OCI-LY3 (cell line): ENCODE measurements at regions not wholly inside any gene's neighbourhood (a gene's known extent, or its start where the extent isn't known, plus 50 kb on each side); places are given as distances from the start of the nearest gene placed in this dataset.
"Not testable (repeated sequence)": the region's sequence is repeated elsewhere in the genome, so short reads cannot be mapped to it uniquely, and the experiment has no call there.

ENCODE experiments used
- H2AFZ ChIP-seq: fragments of 200-600, 300-600 bp; shearing (Covaris generic); 2 replicates; pipeline ENCODE4 v1.6.0; 2014; ENCODE audit warnings: antibody characterized with exemption, low read depth, low read length
- H3K27ac ChIP-seq: fragments of 200-600, 300-600 bp; sonication (generic); 2 replicates; pipeline ENCODE4 v1.5.1; 2014; ENCODE audit warnings: mild to moderate bottlenecking, low read length, moderate library complexity, mixed read lengths
- H3K27me3 ChIP-seq: fragments of 200-600, 300-600 bp; sonication (generic); 2 replicates; pipeline ENCODE4 v1.6.1; 2014; ENCODE audit warnings: low read depth, low read length, mixed read lengths
- H3K36me3 ChIP-seq: fragments of 200-600, 300-600 bp; sonication (generic); replicated peaks from 2 replicates; pipeline ENCODE3; 2014; ENCODE audit warnings: low read depth, low read length, mixed read lengths
- H3K4me1 ChIP-seq: fragments of 300-600, 200-600 bp; sonication (generic); 2 replicates; pipeline ENCODE4 v1.6.1; 2014; ENCODE audit warnings: low read length, mixed read lengths
- H3K4me2 ChIP-seq: fragments of 200-600, 300-600 bp; sonication (generic); 2 replicates; pipeline ENCODE4 v1.6.1; 2014; ENCODE audit warnings: low read length, mixed read lengths
- H3K4me3 ChIP-seq: fragments of 300-600, 200-600 bp; sonication (generic); 2 replicates; pipeline ENCODE4 v1.5.1; 2014; ENCODE audit warnings: antibody characterized with exemption, mild to moderate bottlenecking, low read length, moderate library complexity
- H3K79me2 ChIP-seq: fragments of 300-600, 200-600 bp; shearing (Covaris generic); 2 replicates; pipeline ENCODE4 v1.6.1; 2014; ENCODE audit warnings: mild to moderate bottlenecking, low read length, mixed read lengths
- H3K9ac ChIP-seq: fragments of 300-600, 200-600 bp; shearing (Covaris generic); 2 replicates; pipeline ENCODE4 v1.6.0; 2014; ENCODE audit warnings: mild to moderate bottlenecking, low read length, moderate library complexity
- H3K9me3 ChIP-seq: fragments of 200-600, 300-600 bp; shearing (Covaris generic); 2 replicates; pipeline ENCODE4 v1.6.1; 2014; ENCODE audit warnings: low read length, mixed read lengths; ENCODE audit not compliant: insufficient read depth
- H4K20me1 ChIP-seq: fragments of 200-600, 300-600 bp; sonication (generic); 2 replicates; pipeline ENCODE4 v1.6.1; 2016; ENCODE audit warnings: low read length, mixed read lengths; ENCODE audit not compliant: insufficient read depth
- EZH2phosphoT487 ChIP-seq: fragments of 200-600 bp; shearing (Covaris generic); IDR thresholded peaks from 2 replicates; pipeline ENCODE4 v1.6.1; 2018; ENCODE audit warnings: antibody characterized with exemption, mixed run types, low read depth
- TF ChIP-seq, protein P1 (sequence below): fragments of 200-600, 300-600 bp; sonication (generic); IDR thresholded peaks from 2 replicates; pipeline ENCODE4 v1.5.1; 2014; ENCODE audit warnings: antibody characterized with exemption, low read length, low read depth

DNA sequence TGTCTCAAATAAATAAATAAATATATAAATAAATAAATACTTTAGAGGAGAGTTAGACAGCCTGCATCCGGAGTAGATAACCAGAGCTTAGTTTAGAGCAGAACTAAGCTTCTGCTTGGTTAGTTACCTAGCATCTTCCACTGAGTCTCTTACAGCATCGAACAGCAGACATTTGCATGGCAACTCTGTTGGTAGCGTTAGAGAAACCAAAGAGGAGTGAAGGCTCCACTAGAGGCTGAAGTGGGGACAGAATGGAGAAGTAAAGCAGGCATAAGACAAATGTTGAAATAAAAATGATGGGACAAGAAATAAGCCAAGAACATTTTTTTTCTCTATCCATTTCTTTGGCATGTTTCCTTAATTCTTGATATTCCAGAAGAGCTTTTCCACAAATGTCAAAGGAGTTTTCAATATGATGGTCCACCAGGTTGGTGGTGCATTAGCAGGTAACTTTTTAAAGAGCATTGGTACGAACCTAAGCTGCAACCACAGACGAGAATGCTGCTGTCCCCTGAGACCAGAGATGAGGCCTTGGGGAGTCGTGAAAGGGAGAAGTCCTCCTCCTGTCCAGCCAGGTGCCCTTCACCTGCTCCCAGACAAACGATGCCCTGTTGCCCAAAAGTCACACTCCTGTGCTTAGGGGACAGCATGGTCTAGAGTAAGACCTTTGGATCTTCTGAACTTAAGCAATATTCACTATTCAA is 438.3 kb downstream of the DIRAS2 start:
- peaks cover 16% of the 10 kb centered on the region for H3K4me1 ChIP-seq

DNA sequence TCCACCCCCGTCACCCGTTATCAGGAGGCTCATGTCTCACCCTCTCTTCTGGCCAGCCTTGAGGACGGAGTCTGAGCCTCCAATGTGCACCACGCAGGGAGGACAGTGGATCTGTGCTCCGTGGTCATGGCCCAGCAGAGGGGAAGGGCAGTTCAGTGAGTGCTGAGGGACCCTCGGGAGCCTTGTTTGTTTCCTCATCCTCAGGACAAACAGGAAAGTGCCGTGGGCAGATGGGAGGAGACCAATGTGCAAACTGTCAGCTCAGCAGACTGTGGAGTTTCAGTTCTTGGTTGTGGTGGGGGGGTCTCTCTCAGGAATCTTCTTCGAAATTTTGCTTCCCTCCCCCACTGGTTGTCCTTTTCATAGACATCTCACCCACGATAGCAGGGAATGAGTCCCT is 429.6 kb downstream of the DIRAS2 start:
- H3K4me3 ChIP-seq, result peak overlapping the region; percentile 70
- H3K9ac ChIP-seq, H3K27me3 ChIP-seq, H3K27ac ChIP-seq, H3K9me3 ChIP-seq, H3K4me1 ChIP-seq, H4K20me1 ChIP-seq, H3K79me2 ChIP-seq, H3K36me3 ChIP-seq: not testable (repeated sequence)
- H2AFZ ChIP-seq, result peak overlapping the region; percentile 77
- peak overlapping the region; percentile 73 for H3K4me2 ChIP-seq

More for the DNA sequence above, 438.3 kb downstream of the DIRAS2 start:
- Histone ChIP-seq H3K27me3 (peaks cover 20% of the 10 kb centered on the region), H3K27ac (no peak overlapping the region), H3K9me3 (no peaks in the 10 kb centered on the region), H2AFZ (no peak overlapping the region), H3K36me3 (no peaks in the 10 kb centered on the region), H3K9ac (no peak overlapping the region), H3K79me2 (no peaks in the 10 kb centered on the region), H3K4me3 (no peak overlapping the region), H4K20me1 (no peaks in the 10 kb centered on the region), H3K4me2 (no peak overlapping the region)
- TF ChIP-seq EZH2phosphoT487, result no peak
- TF ChIP-seq, protein P1, sequence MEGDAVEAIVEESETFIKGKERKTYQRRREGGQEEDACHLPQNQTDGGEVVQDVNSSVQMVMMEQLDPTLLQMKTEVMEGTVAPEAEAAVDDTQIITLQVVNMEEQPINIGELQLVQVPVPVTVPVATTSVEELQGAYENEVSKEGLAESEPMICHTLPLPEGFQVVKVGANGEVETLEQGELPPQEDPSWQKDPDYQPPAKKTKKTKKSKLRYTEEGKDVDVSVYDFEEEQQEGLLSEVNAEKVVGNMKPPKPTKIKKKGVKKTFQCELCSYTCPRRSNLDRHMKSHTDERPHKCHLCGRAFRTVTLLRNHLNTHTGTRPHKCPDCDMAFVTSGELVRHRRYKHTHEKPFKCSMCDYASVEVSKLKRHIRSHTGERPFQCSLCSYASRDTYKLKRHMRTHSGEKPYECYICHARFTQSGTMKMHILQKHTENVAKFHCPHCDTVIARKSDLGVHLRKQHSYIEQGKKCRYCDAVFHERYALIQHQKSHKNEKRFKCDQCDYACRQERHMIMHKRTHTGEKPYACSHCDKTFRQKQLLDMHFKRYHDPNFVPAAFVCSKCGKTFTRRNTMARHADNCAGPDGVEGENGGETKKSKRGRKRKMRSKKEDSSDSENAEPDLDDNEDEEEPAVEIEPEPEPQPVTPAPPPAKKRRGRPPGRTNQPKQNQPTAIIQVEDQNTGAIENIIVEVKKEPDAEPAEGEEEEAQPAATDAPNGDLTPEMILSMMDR, result no peak

DNA sequence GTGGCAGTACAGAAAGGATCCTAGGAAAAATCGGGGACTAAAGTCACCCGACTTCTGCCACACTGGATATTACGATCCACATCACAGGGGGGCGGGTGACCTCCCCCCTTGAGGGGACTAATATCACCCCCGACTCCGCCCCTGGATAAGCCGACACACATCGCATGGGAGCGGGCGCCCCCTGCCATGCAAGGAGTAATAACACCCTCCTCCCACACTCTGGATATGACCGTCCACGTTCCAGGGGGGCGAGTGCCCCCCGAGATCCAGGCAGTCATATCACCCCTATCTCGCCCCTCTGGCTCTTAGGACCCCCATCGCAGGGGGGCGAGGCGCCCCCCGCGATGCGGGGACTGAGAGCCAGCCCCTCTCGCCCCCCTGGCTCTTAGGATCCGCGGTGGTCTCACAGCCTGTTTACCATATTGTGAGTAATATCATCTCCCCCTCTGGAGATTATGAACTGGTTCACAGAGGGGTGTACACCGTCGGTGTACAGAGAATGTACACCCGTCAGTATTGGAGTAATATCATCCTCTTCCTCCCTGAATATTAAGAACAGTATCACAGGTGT is 423.0 kb downstream of the DIRAS2 start:
- Histone ChIP-seq H3K9ac (no peak overlapping the region), H3K27me3 (no peaks in the 10 kb centered on the region), H4K20me1 (no peaks in the 10 kb centered on the region), H3K36me3 (no peaks in the 10 kb centered on the region), H3K4me3 (peak overlapping the region; percentile 67), H3K4me1 (no peaks in the 10 kb centered on the region), H2AFZ (peak overlapping the region; percentile 35; the same call in 1 of the 2 replicates), H3K4me2 (peak overlapping the region; percentile 70), H3K9me3 (no peaks in the 10 kb centered on the region), H3K79me2 (no peaks in the 10 kb centered on the region), H3K27ac (no peak overlapping the region)
- TF ChIP-seq, protein P1, result peak; percentile 82
- TF ChIP-seq EZH2phosphoT487, result no peak

DNA sequence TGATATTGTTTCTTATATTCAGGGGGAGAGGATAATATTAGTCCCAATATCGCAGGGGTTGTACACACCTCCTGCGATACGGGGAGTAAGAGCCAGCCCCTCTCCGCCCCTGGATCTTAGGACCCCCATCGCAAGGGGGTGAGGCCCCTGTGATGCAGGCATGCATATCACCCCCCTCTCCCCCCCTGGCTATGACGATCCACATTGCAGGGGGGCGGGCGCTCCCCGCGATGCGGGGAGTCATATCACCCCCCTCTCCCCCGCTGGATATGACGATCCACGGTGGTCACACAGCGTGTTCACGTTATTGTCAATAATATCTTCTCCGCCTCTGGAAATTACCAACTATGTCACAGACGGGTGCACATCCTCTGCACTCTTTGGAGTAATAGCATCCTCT is 420.7 kb downstream of the DIRAS2 start:
- H3K4me3 ChIP-seq, H3K79me2 ChIP-seq, H3K27me3 ChIP-seq, H3K4me1 ChIP-seq, H3K9ac ChIP-seq, H3K36me3 ChIP-seq, H3K27ac ChIP-seq, H3K9me3 ChIP-seq, H2AFZ ChIP-seq, H4K20me1 ChIP-seq, H3K4me2 ChIP-seq: not testable (repeated sequence)

DNA sequence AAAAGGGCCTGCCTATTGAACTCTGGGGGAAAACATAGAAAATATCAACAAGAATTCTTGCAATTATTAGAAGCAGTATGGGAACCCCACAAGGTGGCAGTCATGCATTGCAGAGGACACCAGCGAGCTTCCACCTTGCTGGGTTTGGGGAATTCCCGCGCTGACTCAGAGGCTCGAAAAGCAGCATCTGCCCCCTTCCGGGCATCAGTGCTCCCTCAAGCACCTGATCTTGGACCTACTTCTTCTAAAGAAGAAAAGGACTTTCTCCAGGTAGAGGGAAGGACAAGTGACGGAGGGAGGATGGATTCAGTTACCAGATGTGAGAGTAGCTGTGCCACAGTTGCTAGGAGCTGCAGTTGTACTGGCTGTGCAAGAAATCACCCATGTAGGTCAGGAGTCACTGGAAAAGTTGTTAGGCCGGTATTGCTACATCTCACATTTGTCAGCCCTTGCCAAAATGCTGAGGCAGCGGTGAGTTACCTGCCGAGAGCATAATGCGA is 415.7 kb downstream of the DIRAS2 start:
- not testable (repeated sequence) for H3K27ac ChIP-seq, H2AFZ ChIP-seq, H4K20me1 ChIP-seq, H3K79me2 ChIP-seq, H3K4me3 ChIP-seq, H3K36me3 ChIP-seq, H3K4me1 ChIP-seq, H3K27me3 ChIP-seq, H3K9me3 ChIP-seq, H3K9ac ChIP-seq
- TF ChIP-seq, protein P1, result peak; percentile 56
- peak overlapping the region; percentile 20; the same call in 1 of the 2 replicates for H3K4me2 ChIP-seq

DNA sequence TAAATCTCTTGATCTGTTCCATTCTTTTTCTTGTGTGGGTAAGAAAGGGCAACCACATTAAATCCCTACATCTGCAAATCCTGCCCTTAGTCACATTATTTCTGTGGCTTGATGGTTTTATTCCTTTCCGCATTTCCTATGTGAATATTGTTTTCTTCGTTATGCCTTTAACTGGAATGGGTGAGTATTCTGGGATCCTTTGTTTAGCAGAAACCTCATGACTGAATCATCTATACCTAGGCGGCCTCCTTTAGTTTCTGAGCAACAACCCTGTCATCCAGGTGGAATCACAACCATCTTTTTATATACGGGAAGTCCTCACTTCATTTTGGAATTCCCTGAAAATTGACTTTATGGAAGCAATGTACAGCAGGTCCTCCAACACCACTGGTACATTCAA is 409.5 kb downstream of the DIRAS2 start:
- not testable (repeated sequence) for H3K27ac ChIP-seq, H3K79me2 ChIP-seq, H3K9me3 ChIP-seq, H3K4me2 ChIP-seq, H2AFZ ChIP-seq, H4K20me1 ChIP-seq, H3K9ac ChIP-seq, H3K4me3 ChIP-seq, H3K27me3 ChIP-seq, H3K4me1 ChIP-seq, H3K36me3 ChIP-seq
